ENCODE measurements at regions not wholly inside any gene's neighbourhood (a gene's known extent, or its start where the extent isn't known, plus 50 kb on each side); places are given as distances from the start of the nearest gene placed in this dataset.

- TF ChIP-seq, protein P1, sequence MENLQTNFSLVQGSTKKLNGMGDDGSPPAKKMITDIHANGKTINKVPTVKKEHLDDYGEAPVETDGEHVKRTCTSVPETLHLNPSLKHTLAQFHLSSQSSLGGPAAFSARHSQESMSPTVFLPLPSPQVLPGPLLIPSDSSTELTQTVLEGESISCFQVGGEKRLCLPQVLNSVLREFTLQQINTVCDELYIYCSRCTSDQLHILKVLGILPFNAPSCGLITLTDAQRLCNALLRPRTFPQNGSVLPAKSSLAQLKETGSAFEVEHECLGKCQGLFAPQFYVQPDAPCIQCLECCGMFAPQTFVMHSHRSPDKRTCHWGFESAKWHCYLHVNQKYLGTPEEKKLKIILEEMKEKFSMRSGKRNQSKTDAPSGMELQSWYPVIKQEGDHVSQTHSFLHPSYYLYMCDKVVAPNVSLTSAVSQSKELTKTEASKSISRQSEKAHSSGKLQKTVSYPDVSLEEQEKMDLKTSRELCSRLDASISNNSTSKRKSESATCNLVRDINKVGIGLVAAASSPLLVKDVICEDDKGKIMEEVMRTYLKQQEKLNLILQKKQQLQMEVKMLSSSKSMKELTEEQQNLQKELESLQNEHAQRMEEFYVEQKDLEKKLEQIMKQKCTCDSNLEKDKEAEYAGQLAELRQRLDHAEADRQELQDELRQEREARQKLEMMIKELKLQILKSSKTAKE (IDR thresholded peaks at IDR 0.05; ENCODE audit: low read depth, poor library complexity, severe bottlenecking), result no peak
- TF ChIP-seq SIN3A (IDR thresholded peaks at IDR 0.05; ENCODE audit: low read depth, low read length) (no peak), SPI1 (IDR thresholded peaks at IDR 0.05; ENCODE audit: borderline replicate concordance, insufficient read depth, low read depth, low read length) (no peak), SMC3 (IDR thresholded peaks at IDR 0.05; ENCODE audit: borderline replicate concordance, low read length) (no peak), STAT3 (IDR thresholded peaks at IDR 0.05; ENCODE audit: low read depth, low read length) (no peak), LARP7 (IDR thresholded peaks at IDR 0.05) (no peak)
- TF ChIP-seq, protein P2, sequence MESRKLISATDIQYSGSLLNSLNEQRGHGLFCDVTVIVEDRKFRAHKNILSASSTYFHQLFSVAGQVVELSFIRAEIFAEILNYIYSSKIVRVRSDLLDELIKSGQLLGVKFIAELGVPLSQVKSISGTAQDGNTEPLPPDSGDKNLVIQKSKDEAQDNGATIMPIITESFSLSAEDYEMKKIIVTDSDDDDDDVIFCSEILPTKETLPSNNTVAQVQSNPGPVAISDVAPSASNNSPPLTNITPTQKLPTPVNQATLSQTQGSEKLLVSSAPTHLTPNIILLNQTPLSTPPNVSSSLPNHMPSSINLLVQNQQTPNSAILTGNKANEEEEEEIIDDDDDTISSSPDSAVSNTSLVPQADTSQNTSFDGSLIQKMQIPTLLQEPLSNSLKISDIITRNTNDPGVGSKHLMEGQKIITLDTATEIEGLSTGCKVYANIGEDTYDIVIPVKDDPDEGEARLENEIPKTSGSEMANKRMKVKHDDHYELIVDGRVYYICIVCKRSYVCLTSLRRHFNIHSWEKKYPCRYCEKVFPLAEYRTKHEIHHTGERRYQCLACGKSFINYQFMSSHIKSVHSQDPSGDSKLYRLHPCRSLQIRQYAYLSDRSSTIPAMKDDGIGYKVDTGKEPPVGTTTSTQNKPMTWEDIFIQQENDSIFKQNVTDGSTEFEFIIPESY (IDR thresholded peaks at IDR 0.05), result no peak
These were observed 181.9 kb upstream of the CHD6 start (continued) for GRCh38 chr20:41800040-41800439.

GRCh38 chr20:41798930-41799502, 180.8 kb upstream of the CHD6 start:
- Histone ChIP-seq H3K79me2 (ENCODE audit: control insufficient read depth, insufficient read depth, low read length) (no peaks in the 10 kb centered on the region), H3K27me3 (replicated peaks in 1 of 2; ENCODE audit: control insufficient read depth in 2 of 2, insufficient read depth in 2 of 2, low read length in 1 of 2) (no peaks in the 10 kb centered on the region), H3K36me3 (ENCODE audit: control insufficient read depth in 2 of 2, insufficient read depth in 2 of 2, low read length in 1 of 2) (no peaks in the 10 kb centered on the region), H2AFZ (ENCODE audit: control insufficient read depth, low read depth, low read length) (no peak overlapping the region), H4K20me1 (ENCODE audit: control insufficient read depth, insufficient read depth) (no peaks in the 10 kb centered on the region), H3K4me3 (no peak overlapping the region), H3K27ac (ENCODE audit: control insufficient read depth, insufficient read depth) (no peak overlapping the region), H3K4me1 (ENCODE audit: control insufficient read depth, insufficient read depth, low read length) (no peaks in the 10 kb centered on the region), H3K4me2 (ENCODE audit: control insufficient read depth, insufficient read depth) (no peak overlapping the region), H3K9me3 (replicated peaks; ENCODE audit: control insufficient read depth, insufficient read depth, low read length) (no peaks in the 10 kb centered on the region), H3K9ac (ENCODE audit: control insufficient read depth, insufficient read depth, low read length) (no peak overlapping the region)
- WGBS (ENCODE audit: insufficient coverage, insufficient replicate concordance, low lambda C conversion rate, missing lambda C conversion rate), result 38% methylated on average over 3 of the region's 3 CpGs
- BruUV-seq (replicated peaks), result no TSS peak
- ChIA-PET POLR2A (no interaction called here), RAD21 (ENCODE audit: unreplicated experiment) (no interaction called here), SMC1A (ENCODE audit: uncharacterized antibody, unreplicated experiment) (interaction anchor here (1.1 kb wide), 1 partner anchor 15 kb away, joined by 4 read pairs; no protein-coding TSS in a partner anchor), CTCF (no interaction called here)
- FAIRE-seq (no peak), ATAC-seq (no peak), DNase-seq (ENCODE audit: low read depth, low spot score) (no peak)
- in situ Hi-C loops (cut with MboI), result no loop called here
- intact Hi-C loops (cut with micrococcal nuclease; ENCODE audit: unreplicated experiment), result no loop called here
- TF ChIP-seq, protein P3, sequence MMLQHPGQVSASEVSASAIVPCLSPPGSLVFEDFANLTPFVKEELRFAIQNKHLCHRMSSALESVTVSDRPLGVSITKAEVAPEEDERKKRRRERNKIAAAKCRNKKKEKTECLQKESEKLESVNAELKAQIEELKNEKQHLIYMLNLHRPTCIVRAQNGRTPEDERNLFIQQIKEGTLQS (IDR thresholded peaks at IDR 0.05; ENCODE audit: borderline replicate concordance, extremely low read depth, low read depth, low read length), result no peak
- TF ChIP-seq, protein P1 (IDR thresholded peaks at IDR 0.05; ENCODE audit: low read depth, poor library complexity, severe bottlenecking), result no peak
